HG02623 (cell line): ENCODE measurements at regions not wholly inside any gene's neighbourhood (a gene's known extent, or its start where the extent isn't known, plus 50 kb on each side); places are given as distances from the start of the nearest gene placed in this dataset.
A peak's percentile ranks its signal among the peaks of the same experiment; 100 is the strongest.
"Not testable (repeated sequence)": the region's sequence is repeated elsewhere in the genome, so short reads cannot be mapped to it uniquely, and the experiment has no call there.

Source experiments
- ATAC-seq: cut with Tn5 transposase; IDR thresholded peaks from one replicate; pipeline ENCODE4 v1.9.1; 2021; ENCODE audit warnings: moderate library complexity; ENCODE audit not compliant: unreplicated experiment

DNA sequence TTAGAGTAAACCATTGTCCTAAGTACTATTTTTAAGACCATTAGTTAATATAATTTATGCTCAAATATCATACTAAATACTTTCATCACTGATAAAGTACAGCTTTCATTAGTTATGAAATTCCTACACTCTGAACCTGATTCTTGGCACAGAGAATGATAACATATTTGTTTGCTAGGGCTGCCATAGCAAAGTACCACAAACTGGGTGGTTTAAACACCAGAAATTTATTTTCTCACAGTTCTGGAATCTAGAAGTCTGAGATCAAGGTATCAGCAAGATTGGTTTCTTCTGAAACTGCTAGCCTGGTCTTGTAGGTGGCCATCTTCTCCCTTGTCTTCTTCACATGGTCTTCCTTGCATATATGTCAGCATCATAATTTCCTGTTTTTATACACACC, 608.4 kb downstream of the TLE1 start:
- ATAC-seq, result no peak

DNA sequence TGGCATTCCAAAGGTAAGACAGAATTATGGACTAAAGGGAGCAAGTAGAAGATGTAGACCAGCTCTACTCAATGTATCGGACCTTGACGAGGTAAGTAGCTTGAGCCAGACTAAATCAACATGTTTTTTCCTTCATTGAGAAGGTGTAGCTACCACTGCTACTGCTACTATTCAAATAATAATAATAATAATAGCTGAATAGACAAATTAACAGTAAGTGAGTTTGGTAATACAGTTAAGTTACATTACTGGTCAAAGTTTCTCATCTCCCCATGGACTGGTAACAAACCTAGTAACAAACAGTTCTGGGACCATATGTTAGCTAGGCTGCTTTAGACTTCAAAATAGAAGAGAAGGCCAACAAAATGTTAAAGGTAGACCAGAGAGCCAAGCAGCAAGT, 609.2 kb downstream of the TLE1 start:
- no peak for ATAC-seq

GRCh38 chr9:81079055-81079454, 610.3 kb downstream of the TLE1 start:
- ATAC-seq, result no peak

DNA sequence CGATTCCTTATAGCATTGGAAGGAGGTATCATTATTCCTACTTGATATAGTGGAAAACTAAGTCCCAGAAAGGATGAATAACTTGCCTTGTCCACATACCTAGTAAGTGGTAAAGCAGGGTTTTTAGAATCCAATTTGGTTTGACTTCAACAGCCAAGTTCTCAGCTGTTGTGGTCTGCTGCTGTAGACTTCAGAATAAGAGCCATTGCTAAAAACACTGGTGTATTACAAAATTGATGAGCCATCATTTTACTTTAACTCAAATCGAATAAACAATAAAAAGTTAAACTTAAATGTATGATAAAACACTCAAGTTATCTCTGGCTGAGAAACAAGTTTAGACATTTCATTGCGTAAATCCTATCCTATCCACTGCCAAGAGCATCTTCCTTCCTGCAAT, 610.8 kb downstream of the TLE1 start:
- no peak for ATAC-seq

DNA sequence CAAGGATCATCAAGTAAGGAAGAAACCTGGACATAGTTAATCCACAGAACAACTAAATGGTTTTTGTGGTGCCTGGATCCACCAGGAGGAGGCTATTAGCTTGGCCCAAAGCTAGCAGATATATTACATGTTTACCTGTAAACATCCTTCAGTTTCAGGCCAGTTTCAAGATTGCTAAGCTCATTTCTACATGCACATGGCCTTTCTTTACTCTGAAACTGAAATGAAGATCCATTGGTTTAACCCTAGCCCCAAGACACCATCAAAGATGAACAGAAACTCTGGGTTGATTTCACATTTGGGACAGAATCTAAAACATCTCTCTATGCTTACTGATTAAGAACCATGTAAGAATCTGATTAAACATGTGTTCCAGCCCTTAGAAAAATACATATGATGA, 611.8 kb downstream of the TLE1 start:
- ATAC-seq, result peak; percentile 77

DNA sequence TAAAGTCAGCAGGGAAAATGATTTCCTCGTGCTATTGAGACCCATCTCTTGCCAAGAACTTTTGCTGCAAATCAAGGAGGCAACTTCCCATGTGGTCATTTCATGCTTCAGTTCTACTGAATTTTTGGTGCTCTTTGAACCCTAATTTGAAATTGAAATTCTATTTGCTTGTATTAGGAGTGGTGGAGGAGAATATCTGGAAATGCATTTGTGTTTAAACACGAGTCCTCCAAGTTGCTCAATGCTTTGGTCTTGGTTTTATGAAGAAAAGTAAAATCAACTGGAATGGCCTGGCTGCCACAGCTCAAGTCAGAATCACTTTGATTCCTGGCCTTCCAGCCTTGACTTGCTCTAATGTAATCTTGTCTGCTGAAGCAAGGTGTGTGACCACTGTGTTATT, 613.2 kb downstream of the TLE1 start:
- no peak for ATAC-seq

GRCh38 chr9:81074221-81074620, 615.1 kb downstream of the TLE1 start:
- ATAC-seq, result no peak

GRCh38 chr9:81073821-81074220, 615.5 kb downstream of the TLE1 start:
- ATAC-seq, result no peak

GRCh38 chr9:81072758-81073157, 616.6 kb downstream of the TLE1 start:
- ATAC-seq, result no peak

GRCh38 chr9:81071108-81071507, 618.2 kb downstream of the TLE1 start:
- no peak for ATAC-seq

DNA sequence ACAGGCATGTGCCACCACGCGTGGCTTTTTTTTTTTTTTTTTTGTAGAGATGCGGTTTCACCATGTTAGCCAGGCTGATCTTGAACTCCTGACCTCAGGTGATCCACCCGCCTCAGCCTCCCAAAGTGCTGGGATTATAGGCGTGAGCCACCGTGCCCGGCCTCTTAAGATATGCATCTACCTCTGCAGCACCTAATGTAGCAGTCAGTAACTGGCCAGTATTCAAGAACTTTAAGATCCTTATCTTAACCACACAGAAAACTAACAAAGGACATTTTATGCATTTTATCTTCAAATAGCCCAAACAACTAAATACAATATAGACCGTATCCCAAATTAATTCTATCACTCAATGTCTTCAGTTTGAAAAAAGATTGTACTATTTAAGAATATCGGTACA, 618.7 kb downstream of the TLE1 start:
- no peak for ATAC-seq

DNA sequence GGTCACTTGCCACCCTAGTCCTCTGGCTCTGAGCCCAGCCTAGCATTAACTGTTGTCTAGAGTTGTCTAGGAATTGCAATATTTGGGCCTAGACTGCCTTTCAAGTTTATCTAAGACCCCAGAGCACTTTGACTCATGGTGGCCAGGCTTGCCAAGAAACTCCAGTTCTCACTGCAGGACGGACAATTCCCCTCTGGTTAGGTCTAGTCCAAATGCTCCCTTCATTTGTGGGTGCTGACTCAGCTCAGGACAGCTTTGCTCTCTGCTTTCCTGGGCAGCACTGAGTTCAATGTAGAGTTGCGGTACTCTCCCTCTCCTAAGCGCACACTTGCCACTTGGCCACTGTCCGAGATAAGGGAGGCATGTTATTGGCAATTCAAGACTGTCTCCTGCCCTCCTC, 619.4 kb downstream of the TLE1 start:
- no peak for ATAC-seq

GRCh38 chr9:81069038-81069795, 620.1 kb downstream of the TLE1 start:
- ATAC-seq, result no peak

DNA sequence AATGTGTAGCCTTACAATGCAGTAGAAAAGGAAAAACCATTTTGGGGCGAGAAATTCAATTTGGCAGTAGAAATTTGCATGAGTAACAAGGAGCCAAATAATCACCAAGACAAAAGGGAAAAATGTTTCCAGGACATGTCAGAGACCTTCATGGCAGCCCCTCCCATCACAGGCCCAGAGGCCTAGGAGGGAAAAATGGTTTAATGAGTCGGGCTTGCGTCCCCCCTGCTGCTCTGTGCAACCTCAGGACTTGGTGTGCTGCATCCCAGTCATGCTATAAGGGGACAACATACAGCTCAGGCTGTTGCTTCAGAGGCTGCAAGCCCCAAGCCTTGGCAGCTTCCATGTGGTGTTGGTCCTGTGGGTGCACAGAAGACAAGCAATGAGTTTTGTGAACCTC, 626.4 kb downstream of the TLE1 start:
- not testable (repeated sequence) for ATAC-seq

DNA sequence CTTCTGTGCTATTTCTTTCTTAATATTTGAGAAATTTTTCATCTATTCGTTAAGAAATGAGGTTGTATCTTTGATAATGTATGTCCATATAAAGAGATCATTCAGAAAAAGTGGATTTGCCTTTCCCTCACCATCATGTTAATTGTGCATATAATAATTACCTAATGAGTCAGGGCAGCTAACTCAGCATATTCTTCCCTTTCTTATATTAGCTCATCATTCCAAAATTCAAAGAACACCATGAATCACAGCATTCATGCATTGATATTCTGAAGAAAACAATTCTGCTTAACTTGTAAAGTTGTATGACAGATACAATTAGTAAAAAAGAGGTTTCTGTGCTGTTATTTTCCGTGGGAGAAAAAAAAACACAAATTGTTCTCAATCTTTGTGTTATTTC, 630.6 kb downstream of the TLE1 start:
- no peak for ATAC-seq

GRCh38 chr9:81053298-81054025, 635.9 kb downstream of the TLE1 start:
- no peak for ATAC-seq

- no peak for ATAC-seq
Observed at GRCh38 chr9:81052846-81053245, 636.5 kb downstream of the TLE1 start.

GRCh38 chr9:81047280-81047679, 642.1 kb downstream of the TLE1 start:
- no peak for ATAC-seq

GRCh38 chr9:81045658-81046057, 643.7 kb downstream of the TLE1 start:
- no peak for ATAC-seq

DNA sequence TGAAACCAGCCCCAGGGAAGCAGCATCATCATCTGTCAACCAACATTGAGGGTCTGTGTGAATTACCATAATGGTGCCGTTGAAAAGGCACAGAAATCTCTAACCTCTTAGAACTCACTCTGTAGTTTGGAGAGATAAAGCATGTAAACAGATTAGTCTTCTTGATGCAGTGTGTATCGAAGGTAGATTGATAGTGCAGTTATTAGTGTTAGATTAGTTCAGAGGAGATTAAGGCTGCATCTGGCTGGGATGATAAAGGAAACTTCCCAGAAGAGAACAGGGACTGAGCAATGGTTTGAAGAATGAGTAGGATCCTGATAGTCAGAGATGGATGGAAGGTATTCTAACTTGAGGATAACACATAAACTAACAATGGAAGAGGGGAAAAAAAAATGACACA, 651.5 kb downstream of the TLE1 start:
- ATAC-seq, result no peak

DNA sequence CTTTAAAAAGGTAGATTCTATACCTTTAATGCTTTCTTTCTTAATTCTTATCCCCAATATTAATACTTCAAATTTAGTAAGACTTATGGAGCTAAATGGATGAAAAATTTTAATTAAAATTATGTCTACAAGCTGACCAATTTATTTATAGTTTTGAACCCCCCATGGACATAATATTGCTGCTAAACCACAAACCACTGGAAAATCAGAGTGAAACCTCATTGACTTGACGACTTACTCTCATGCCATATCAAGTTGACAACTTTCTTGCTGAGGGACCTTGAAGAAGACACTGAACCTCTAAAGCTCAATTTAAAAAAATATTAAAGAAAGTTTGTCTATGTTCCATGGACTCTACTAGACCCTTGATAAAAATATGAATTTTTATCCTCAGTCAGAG, 653.7 kb downstream of the TLE1 start:
- ATAC-seq, result no peak

- ATAC-seq, result no peak
Observed at GRCh38 chr9:81035171-81035570, 654.2 kb downstream of the TLE1 start.

- ATAC-seq, result no peak
Observed at GRCh38 chr9:81032831-81033230, 656.5 kb downstream of the TLE1 start.
